ENCODE measurements at regions not wholly inside any gene's neighbourhood (a gene's known extent, or its start where the extent isn't known, plus 50 kb on each side); places are given as distances from the start of the nearest gene placed in this dataset.
"Not testable (repeated sequence)": the region's sequence is repeated elsewhere in the genome, so short reads cannot be mapped to it uniquely, and the experiment has no call there.

GRCh38 chr5:104079861-104080645 lies 517.5 kb upstream of the NUDT12 start:
- H3K36me3 ChIP-seq (ENCODE audit: control insufficient read depth in 1 of 2, insufficient read depth in 2 of 2, low read length in 1 of 2); ATAC-seq (ENCODE audit: low FRiP score); H3K27me3 ChIP-seq (ENCODE audit: control insufficient read depth in 1 of 2, insufficient read depth in 2 of 2, low read length in 1 of 2); H3K4me3 ChIP-seq (ENCODE audit: low read length in 2 of 2); DNase-seq; H3K4me1 ChIP-seq (ENCODE audit: control insufficient read depth in 1 of 2, insufficient read depth in 2 of 2, low read length in 2 of 2); H3K9me3 ChIP-seq (ENCODE audit: control insufficient read depth, low read length); H3K27ac ChIP-seq (ENCODE audit: low read depth in 1 of 2, low read length in 2 of 2); intact Hi-C loops (cut with DNase I): not testable (repeated sequence)
- 87 to 95% methylated on average over 19 to 28 of the region's 29 CpGs for WGBS, 2 donors

- intact Hi-C loops (cut with DNase I), result no loop called here
- Histone ChIP-seq H3K27ac (ENCODE audit: low read depth in 1 of 2, low read length in 2 of 2) (no peak overlapping the region), H3K9me3 (ENCODE audit: control insufficient read depth, low read length) (no peaks in the 10 kb centered on the region), H3K36me3 (ENCODE audit: control insufficient read depth in 1 of 2, insufficient read depth in 2 of 2, low read length in 1 of 2) (no peaks in the 10 kb centered on the region), H3K27me3 (ENCODE audit: control insufficient read depth in 1 of 2, insufficient read depth in 2 of 2, low read length in 1 of 2) (no peaks in the 10 kb centered on the region), H3K4me3 (ENCODE audit: low read length in 2 of 2) (no peak overlapping the region), H3K4me1 (ENCODE audit: control insufficient read depth in 1 of 2, insufficient read depth in 2 of 2, low read length in 2 of 2) (no peaks in the 10 kb centered on the region)
- WGBS, 2 donors, result 84 to 86% methylated on average over 2 of the region's 2 CpGs
- DNase-seq (no peak), ATAC-seq (ENCODE audit: low FRiP score) (no peak)
These were observed 509.3 kb upstream of the NUDT12 start for GRCh38 chr5:104071887-104072286.

DNA sequence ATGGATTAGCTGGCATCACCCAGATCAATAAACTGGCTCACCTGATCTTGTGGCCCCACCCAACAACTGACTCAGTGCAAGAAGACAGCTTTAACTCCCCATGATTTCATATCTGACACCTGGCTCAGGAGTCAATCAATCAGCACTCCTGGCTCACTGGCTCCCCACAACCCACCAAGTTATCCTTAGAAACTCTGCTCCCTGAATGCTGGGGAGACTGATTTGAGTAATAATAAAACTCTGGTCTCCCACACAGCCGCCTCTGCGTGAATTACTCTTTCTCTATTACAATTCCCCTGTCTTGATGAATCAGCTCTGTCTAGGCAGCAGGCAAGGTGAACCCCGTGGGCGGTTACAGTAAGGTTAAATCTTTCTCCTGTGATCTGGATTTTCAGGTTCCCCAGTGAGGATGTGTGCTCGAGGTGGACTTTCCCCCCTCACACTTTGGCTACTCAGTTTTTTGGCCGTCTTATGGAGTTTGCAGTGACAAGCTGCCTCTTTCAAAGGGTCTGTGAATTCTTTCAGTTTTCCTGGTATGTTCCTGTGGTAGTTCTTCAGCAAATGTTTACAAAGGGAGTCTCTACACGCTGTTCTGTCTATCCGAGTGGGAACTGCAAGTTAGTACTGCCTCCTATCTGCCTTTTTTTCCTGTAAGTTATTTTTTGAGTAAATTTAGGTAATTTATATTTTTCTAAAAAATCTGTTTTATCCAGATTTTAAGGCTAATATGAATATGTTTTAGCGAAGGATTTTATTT lies 500.2 kb upstream of the NUDT12 start:
- intact Hi-C loops (cut with DNase I), result no loop called here
- Histone ChIP-seq H3K9me3 (ENCODE audit: control insufficient read depth, low read length) (no peaks in the 10 kb centered on the region), H3K27ac (ENCODE audit: low read depth in 1 of 2, low read length in 2 of 2) (no peak overlapping the region), H3K36me3 (ENCODE audit: control insufficient read depth in 1 of 2, insufficient read depth in 2 of 2, low read length in 1 of 2) (no peaks in the 10 kb centered on the region), H3K4me3 (ENCODE audit: low read length in 2 of 2) (no peak overlapping the region), H3K27me3 (ENCODE audit: control insufficient read depth in 1 of 2, insufficient read depth in 2 of 2, low read length in 1 of 2) (no peaks in the 10 kb centered on the region), H3K4me1 (ENCODE audit: control insufficient read depth in 1 of 2, insufficient read depth in 2 of 2, low read length in 2 of 2) (no peaks in the 10 kb centered on the region)
- no peak for DNase-seq
- ATAC-seq (ENCODE audit: low FRiP score), result no peak
- 66 to 74% methylated on average over 9 of the region's 9 CpGs for WGBS, 2 donors

GRCh38 chr5:104061707-104062106 lies 499.1 kb upstream of the NUDT12 start:
- H3K27me3 ChIP-seq (ENCODE audit: control insufficient read depth in 1 of 2, insufficient read depth in 2 of 2, low read length in 1 of 2), result no peaks in the 10 kb centered on the region
- no peak for ATAC-seq (ENCODE audit: low FRiP score)
- no peaks in the 10 kb centered on the region for H3K36me3 ChIP-seq (ENCODE audit: control insufficient read depth in 1 of 2, insufficient read depth in 2 of 2, low read length in 1 of 2)
- H3K4me3 ChIP-seq (ENCODE audit: low read length in 2 of 2), result no peak overlapping the region
- intact Hi-C loops (cut with DNase I), result no loop called here
- H3K27ac ChIP-seq (ENCODE audit: low read depth in 1 of 2, low read length in 2 of 2), result no peak overlapping the region
- H3K9me3 ChIP-seq (ENCODE audit: control insufficient read depth, low read length), result no peaks in the 10 kb centered on the region
- no peak for DNase-seq
- 69 to 70% methylated on average over 3 of the region's 3 CpGs for WGBS, 2 donors
- no peaks in the 10 kb centered on the region for H3K4me1 ChIP-seq (ENCODE audit: control insufficient read depth in 1 of 2, insufficient read depth in 2 of 2, low read length in 2 of 2)

DNA sequence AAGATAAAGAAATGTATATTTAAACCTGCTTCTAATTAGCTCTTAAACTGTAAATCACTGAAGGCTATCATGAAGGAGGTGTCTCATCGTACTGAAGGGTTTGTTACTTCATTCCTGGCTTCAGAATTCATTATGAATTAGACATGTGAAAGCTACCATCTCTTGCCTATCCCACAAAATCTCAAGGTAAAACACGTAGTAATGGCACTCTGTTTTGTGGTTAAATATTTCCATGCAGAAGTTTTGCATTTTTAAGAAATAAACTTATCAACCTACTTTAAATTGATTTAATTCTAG lies 490.7 kb upstream of the NUDT12 start:
- Histone ChIP-seq H3K36me3 (ENCODE audit: control insufficient read depth in 1 of 2, insufficient read depth in 2 of 2, low read length in 1 of 2) (no peaks in the 10 kb centered on the region), H3K27me3 (ENCODE audit: control insufficient read depth in 1 of 2, insufficient read depth in 2 of 2, low read length in 1 of 2) (no peaks in the 10 kb centered on the region), H3K4me1 (ENCODE audit: control insufficient read depth in 1 of 2, insufficient read depth in 2 of 2, low read length in 2 of 2) (no peaks in the 10 kb centered on the region), H3K4me3 (ENCODE audit: low read length in 2 of 2) (no peak overlapping the region), H3K27ac (ENCODE audit: low read depth in 1 of 2, low read length in 2 of 2) (no peak overlapping the region), H3K9me3 (ENCODE audit: control insufficient read depth, low read length) (no peaks in the 10 kb centered on the region)
- 8 to 27% methylated on average over 2 of the region's 2 CpGs for WGBS, 2 donors
- intact Hi-C loops (cut with DNase I), result no loop called here
- no peak for DNase-seq
- ATAC-seq (ENCODE audit: low FRiP score), result no peak

- H3K27ac ChIP-seq (ENCODE audit: low read depth in 1 of 2, low read length in 2 of 2), result no peak overlapping the region
- no peaks in the 10 kb centered on the region for H3K36me3 ChIP-seq (ENCODE audit: control insufficient read depth in 1 of 2, insufficient read depth in 2 of 2, low read length in 1 of 2)
- H3K9me3 ChIP-seq (ENCODE audit: control insufficient read depth, low read length), result no peaks in the 10 kb centered on the region
- no peak for DNase-seq
- intact Hi-C loops (cut with DNase I), result no loop called here
- no peaks in the 10 kb centered on the region for H3K27me3 ChIP-seq (ENCODE audit: control insufficient read depth in 1 of 2, insufficient read depth in 2 of 2, low read length in 1 of 2)
- 73 to 81% methylated on average over 7 of the region's 7 CpGs for WGBS, 2 donors
- no peak overlapping the region for H3K4me3 ChIP-seq (ENCODE audit: low read length in 2 of 2)
- no peak for ATAC-seq (ENCODE audit: low FRiP score)
- H3K4me1 ChIP-seq (ENCODE audit: control insufficient read depth in 1 of 2, insufficient read depth in 2 of 2, low read length in 2 of 2), result no peaks in the 10 kb centered on the region
These were observed 490.2 kb upstream of the NUDT12 start for GRCh38 chr5:104052558-104053352.

GRCh38 chr5:104050436-104050835 lies 487.8 kb upstream of the NUDT12 start:
- intact Hi-C loops (cut with DNase I), result no loop called here
- H3K9me3 ChIP-seq (ENCODE audit: control insufficient read depth, low read length), result no peaks in the 10 kb centered on the region
- H3K4me1 ChIP-seq (ENCODE audit: control insufficient read depth in 1 of 2, insufficient read depth in 2 of 2, low read length in 2 of 2), result no peaks in the 10 kb centered on the region
- ATAC-seq (ENCODE audit: low FRiP score) (no peak), DNase-seq (no peak)
- no peak overlapping the region for H3K4me3 ChIP-seq (ENCODE audit: low read length in 2 of 2)
- no peak overlapping the region for H3K27ac ChIP-seq (ENCODE audit: low read depth in 1 of 2, low read length in 2 of 2)
- no peaks in the 10 kb centered on the region for H3K36me3 ChIP-seq (ENCODE audit: control insufficient read depth in 1 of 2, insufficient read depth in 2 of 2, low read length in 1 of 2)
- no peaks in the 10 kb centered on the region for H3K27me3 ChIP-seq (ENCODE audit: control insufficient read depth in 1 of 2, insufficient read depth in 2 of 2, low read length in 1 of 2)

- H3K4me1 ChIP-seq (ENCODE audit: control insufficient read depth in 1 of 2, insufficient read depth in 2 of 2, low read length in 2 of 2), result no peaks in the 10 kb centered on the region
- no peaks in the 10 kb centered on the region for H3K9me3 ChIP-seq (ENCODE audit: control insufficient read depth, low read length)
- intact Hi-C loops (cut with DNase I), result no loop called here
- H3K27ac ChIP-seq (ENCODE audit: low read depth in 1 of 2, low read length in 2 of 2), result no peak overlapping the region
- DNase-seq, result no peak
- 89 to 95% methylated on average over 8 of the region's 8 CpGs for WGBS, 2 donors
- no peaks in the 10 kb centered on the region for H3K27me3 ChIP-seq (ENCODE audit: control insufficient read depth in 1 of 2, insufficient read depth in 2 of 2, low read length in 1 of 2)
- no peaks in the 10 kb centered on the region for H3K36me3 ChIP-seq (ENCODE audit: control insufficient read depth in 1 of 2, insufficient read depth in 2 of 2, low read length in 1 of 2)
- H3K4me3 ChIP-seq (ENCODE audit: low read length in 2 of 2), result no peak overlapping the region
- no peak for ATAC-seq (ENCODE audit: low FRiP score)
These were observed 487.2 kb upstream of the NUDT12 start for GRCh38 chr5:104049752-104050151.

All from aorta (tissue), 5 donors.